Neural progenitor cell (in vitro differentiated cells): ENCODE measurements at regions not wholly inside any gene's neighbourhood (a gene's known extent, or its start where the extent isn't known, plus 50 kb on each side); places are given as distances from the start of the nearest gene placed in this dataset.

ENCODE experiments used
- DNase-seq: peaks from one replicate; pipeline ENCODE4 v3.0.0-alpha.2; 2016; ENCODE audit warnings: low spot score
- H2AFZ ChIP-seq: fragments of 200-600 bp; sonication (generic); replicated peaks from 2 replicates; pipeline ENCODE4 v1.6.1; 2016; ENCODE audit warnings: antibody characterized with exemption
- H3F3A ChIP-seq: fragments of 200-600 bp; sonication (generic); 2 replicates; pipeline ENCODE4 v1.6.1; 2016; ENCODE audit warnings: antibody characterized with exemption, low read depth
- H3K27ac ChIP-seq: fragments of 200-600 bp; sonication (generic); 2 replicates; pipeline ENCODE4 v1.5.1; 2016; ENCODE audit warnings: mild to moderate bottlenecking
- H3K27me3 ChIP-seq: fragments of 200-600 bp; sonication (generic); 2 replicates; pipeline ENCODE4 v1.6.1; 2016; ENCODE audit warnings: mild to moderate bottlenecking, moderate library complexity
- H3K36me3 ChIP-seq: fragments of 200-600 bp; sonication (generic); 2 replicates; pipeline ENCODE4 v1.5.1; 2016
- H3K4me1 ChIP-seq: fragments of 200-600 bp; sonication (generic); 2 replicates; pipeline ENCODE4 v1.6.1; 2016; ENCODE audit warnings: mixed run types
- H3K4me2 ChIP-seq: fragments of 200-600 bp; sonication (generic); 2 replicates; pipeline ENCODE4 v1.6.1; 2016
- H3K4me3 ChIP-seq: fragments of 200-600 bp; sonication (generic); 2 replicates; pipeline ENCODE4 v1.5.1; 2016
- H3K79me2 ChIP-seq: fragments of 200-600 bp; sonication (generic); 2 replicates; pipeline ENCODE4 v1.6.1; 2016; ENCODE audit warnings: low read depth
- H3K9ac ChIP-seq: fragments of 200-600 bp; sonication (generic); 2 replicates; pipeline ENCODE4 v1.6.1; 2016
- H3K9me3 ChIP-seq: fragments of 200-600 bp; sonication (generic); 2 replicates; pipeline ENCODE4 v1.5.1; 2016; ENCODE audit warnings: low read depth
- H4K20me1 ChIP-seq: fragments of 200-600 bp; sonication (generic); 2 replicates; pipeline ENCODE4 v1.6.1; 2016; ENCODE audit warnings: low read depth
- H3K27ac Mint-ChIP-seq: 3 replicates; pipeline ENCODE4 v1.8.0; 2021; ENCODE audit warnings: mixed read lengths
- H3K27me3 Mint-ChIP-seq: 2 replicates; pipeline ENCODE4 v1.8.0; 2022; ENCODE audit warnings: low read depth, mild to moderate bottlenecking, inconsistent platforms, moderate library complexity, mixed read lengths; ENCODE audit not compliant: insufficient read depth
- H3K36me3 Mint-ChIP-seq: 3 replicates; pipeline ENCODE4 v1.8.0; 2021; ENCODE audit warnings: mixed read lengths
- H3K4me1 Mint-ChIP-seq: 3 replicates; pipeline ENCODE4 v1.8.0; 2021; ENCODE audit warnings: mixed read lengths
- H3K4me3 Mint-ChIP-seq: 3 replicates; pipeline ENCODE4 v1.8.0; 2021; ENCODE audit warnings: mild to moderate bottlenecking, moderate library complexity, mixed read lengths
- H3K9me3 Mint-ChIP-seq: 3 replicates; pipeline ENCODE4 v1.8.0; 2020; ENCODE audit warnings: mixed read lengths
- EZH2 ChIP-seq: fragments of 200-600 bp; sonication (generic); IDR thresholded peaks from 2 replicates; pipeline ENCODE4 v1.6.1; 2017; ENCODE audit warnings: antibody characterized with exemption, mild to moderate bottlenecking, moderate library complexity
- EZH2phosphoT487 ChIP-seq: fragments of 200-600 bp; sonication (generic); IDR thresholded peaks from 2 replicates; pipeline ENCODE4 v1.6.1; 2017; ENCODE audit warnings: antibody characterized with exemption
- TF ChIP-seq, protein P1 (sequence below): fragments of 200-600 bp; sonication (generic); IDR thresholded peaks from 2 replicates; pipeline ENCODE4 v1.5.1; 2017; ENCODE audit warnings: antibody characterized with exemption, mild to moderate bottlenecking

DNA sequence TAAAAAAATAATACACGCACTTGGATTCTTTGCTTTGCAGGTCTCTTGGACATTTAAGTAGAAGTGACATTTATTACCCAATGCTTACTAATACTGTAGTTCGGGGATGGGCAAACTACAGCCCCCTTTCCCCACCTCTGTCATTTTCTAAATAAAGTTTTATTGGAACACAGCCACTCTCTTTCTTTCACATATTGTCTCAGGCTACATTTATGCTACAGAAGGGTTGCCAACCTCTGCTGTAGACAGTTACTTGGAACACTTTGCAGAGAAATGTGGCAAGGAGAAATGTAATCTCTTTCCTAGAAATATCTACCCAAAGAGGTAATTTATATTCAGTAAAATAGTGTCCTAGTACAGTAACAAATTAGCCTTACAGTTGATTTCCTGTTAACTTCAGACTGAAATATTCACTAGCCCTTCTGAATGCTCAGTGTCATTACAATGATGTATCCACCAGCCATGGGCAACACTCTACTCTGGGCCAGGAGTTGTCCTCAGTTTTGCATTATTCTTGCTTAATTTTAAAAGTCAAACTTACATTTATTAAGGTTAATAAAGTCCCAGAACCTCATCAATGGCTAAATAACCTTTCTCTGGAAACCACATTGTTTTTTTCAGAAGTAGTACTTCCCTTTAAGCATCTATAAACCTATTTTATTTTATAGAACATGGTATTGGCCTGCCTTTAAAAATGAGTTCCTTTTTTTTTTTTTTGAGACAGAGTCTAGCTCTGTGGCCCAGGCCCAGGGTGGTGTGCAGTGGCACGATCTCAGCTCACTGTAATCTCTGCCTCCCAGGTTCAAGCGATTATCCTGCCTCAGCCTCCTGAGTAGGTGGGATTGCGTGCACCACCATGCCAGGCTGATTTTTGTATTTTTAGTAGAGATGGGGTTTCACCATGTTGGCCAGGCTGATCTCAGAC, 269.6 kb upstream of the AMIGO2 start:
- Mint-ChIP-seq H3K27me3 (peaks cover 2% of the 10 kb centered on the region), H3K4me1 (no peaks in the 10 kb centered on the region), H3K36me3 (no peaks in the 10 kb centered on the region), H3K27ac (no peak overlapping the region), H3K9me3 (no peaks in the 10 kb centered on the region), H3K4me3 (no peak overlapping the region)
- TF ChIP-seq, protein P1, sequence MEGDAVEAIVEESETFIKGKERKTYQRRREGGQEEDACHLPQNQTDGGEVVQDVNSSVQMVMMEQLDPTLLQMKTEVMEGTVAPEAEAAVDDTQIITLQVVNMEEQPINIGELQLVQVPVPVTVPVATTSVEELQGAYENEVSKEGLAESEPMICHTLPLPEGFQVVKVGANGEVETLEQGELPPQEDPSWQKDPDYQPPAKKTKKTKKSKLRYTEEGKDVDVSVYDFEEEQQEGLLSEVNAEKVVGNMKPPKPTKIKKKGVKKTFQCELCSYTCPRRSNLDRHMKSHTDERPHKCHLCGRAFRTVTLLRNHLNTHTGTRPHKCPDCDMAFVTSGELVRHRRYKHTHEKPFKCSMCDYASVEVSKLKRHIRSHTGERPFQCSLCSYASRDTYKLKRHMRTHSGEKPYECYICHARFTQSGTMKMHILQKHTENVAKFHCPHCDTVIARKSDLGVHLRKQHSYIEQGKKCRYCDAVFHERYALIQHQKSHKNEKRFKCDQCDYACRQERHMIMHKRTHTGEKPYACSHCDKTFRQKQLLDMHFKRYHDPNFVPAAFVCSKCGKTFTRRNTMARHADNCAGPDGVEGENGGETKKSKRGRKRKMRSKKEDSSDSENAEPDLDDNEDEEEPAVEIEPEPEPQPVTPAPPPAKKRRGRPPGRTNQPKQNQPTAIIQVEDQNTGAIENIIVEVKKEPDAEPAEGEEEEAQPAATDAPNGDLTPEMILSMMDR, result no peak
- TF ChIP-seq EZH2phosphoT487, result no peak
- no peak for TF ChIP-seq EZH2
- Histone ChIP-seq H4K20me1 (no peaks in the 10 kb centered on the region), H3K27ac (no peak overlapping the region), H3K9ac (no peak overlapping the region), H3K4me3 (no peak overlapping the region), H3K27me3 (no peaks in the 10 kb centered on the region), H3K36me3 (no peaks in the 10 kb centered on the region), H3K4me1 (no peaks in the 10 kb centered on the region), H3F3A (no peaks in the 10 kb centered on the region), H3K4me2 (no peak overlapping the region), H3K9me3 (no peaks in the 10 kb centered on the region), H2AFZ (no peak overlapping the region), H3K79me2 (no peaks in the 10 kb centered on the region)
- no peak for DNase-seq

DNA sequence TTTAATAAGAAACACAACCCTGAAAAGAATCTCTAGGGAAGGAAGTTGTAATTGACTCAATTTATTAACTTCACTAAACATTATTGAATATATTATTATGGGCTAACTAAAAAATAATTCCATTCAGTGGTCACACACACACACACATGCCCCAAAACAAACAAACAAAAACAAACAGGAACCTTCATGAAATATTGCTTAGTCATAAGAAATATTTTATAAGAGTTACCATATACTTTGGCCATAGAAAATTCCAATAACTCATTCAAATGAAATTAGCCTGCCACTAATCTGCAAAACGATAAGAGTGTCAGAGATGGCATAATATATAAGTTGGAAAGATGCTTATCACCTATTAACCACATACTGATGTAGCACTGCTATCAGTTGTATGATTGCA, 268.4 kb upstream of the AMIGO2 start:
- H3K4me3 Mint-ChIP-seq, result no peak overlapping the region
- Histone ChIP-seq H3K36me3 (no peaks in the 10 kb centered on the region), H4K20me1 (no peaks in the 10 kb centered on the region)

DNA sequence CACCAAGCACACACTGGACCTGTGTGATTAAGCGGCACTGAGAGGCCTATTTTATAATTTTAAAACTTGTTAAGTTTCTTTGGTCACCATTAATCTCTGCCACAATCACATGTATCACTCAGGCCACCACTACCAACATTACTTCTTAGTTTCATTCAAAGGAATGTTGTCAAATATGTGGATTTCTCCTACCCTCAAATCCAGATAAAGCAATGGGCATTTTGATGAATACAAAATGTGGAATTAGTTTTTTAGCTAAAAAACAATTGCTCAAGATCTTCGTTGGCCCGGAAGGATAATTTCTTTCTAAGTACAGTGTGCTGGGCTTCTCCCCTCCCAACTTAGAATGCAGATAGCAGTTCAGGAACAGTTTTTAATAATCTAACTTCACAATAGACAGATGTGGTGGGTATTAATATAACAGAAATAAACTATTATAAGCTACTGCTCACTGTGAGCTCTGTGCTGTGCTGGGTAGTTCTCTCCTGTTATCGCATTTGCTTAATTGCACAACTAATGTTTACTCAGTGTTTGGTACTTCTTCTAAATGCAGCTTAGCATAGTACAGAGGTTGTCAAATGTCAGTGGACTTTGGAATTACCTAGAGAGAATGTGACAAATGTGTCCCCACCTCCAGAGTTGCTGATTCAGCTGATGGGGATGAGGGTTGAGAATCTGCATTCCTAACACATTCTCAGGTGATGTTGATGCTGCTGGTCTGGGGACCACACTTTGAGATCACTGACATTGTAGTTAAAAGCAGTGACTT, 266.7 kb upstream of the AMIGO2 start:
- Histone ChIP-seq H2AFZ (no peak overlapping the region), H4K20me1 (no peaks in the 10 kb centered on the region), H3K79me2 (no peaks in the 10 kb centered on the region), H3F3A (no peaks in the 10 kb centered on the region), H3K9me3 (no peaks in the 10 kb centered on the region), H3K4me3 (no peak overlapping the region), H3K36me3 (no peaks in the 10 kb centered on the region), H3K27me3 (no peaks in the 10 kb centered on the region), H3K9ac (no peak overlapping the region), H3K4me1 (no peaks in the 10 kb centered on the region), H3K27ac (no peak overlapping the region), H3K4me2 (no peak overlapping the region)
- TF ChIP-seq EZH2, result no peak
- TF ChIP-seq EZH2phosphoT487, result no peak
- TF ChIP-seq, protein P1, result no peak
- H3K9me3 Mint-ChIP-seq, result no peaks in the 10 kb centered on the region
- H3K4me3 Mint-ChIP-seq, result no peak overlapping the region
- no peaks in the 10 kb centered on the region for H3K4me1 Mint-ChIP-seq
- peaks cover 2% of the 10 kb centered on the region for H3K27me3 Mint-ChIP-seq
- no peak for DNase-seq
- H3K36me3 Mint-ChIP-seq, result no peaks in the 10 kb centered on the region
- H3K27ac Mint-ChIP-seq, result no peak overlapping the region

More for the DNA sequence above, 268.4 kb upstream of the AMIGO2 start:
- Histone ChIP-seq H3F3A (no peaks in the 10 kb centered on the region), H3K4me2 (no peak overlapping the region), H3K9ac (no peak overlapping the region), H2AFZ (no peak overlapping the region), H3K27ac (no peak overlapping the region), H3K9me3 (no peaks in the 10 kb centered on the region), H3K4me3 (no peak overlapping the region), H3K79me2 (no peaks in the 10 kb centered on the region), H3K4me1 (no peaks in the 10 kb centered on the region), H3K27me3 (no peaks in the 10 kb centered on the region)
- no peak overlapping the region for H3K27ac Mint-ChIP-seq
- H3K4me1 Mint-ChIP-seq, result no peaks in the 10 kb centered on the region
- no peak for DNase-seq
- H3K9me3 Mint-ChIP-seq, result no peaks in the 10 kb centered on the region
- H3K27me3 Mint-ChIP-seq, result peaks cover 2% of the 10 kb centered on the region
- TF ChIP-seq, protein P1, result no peak
- no peak for TF ChIP-seq EZH2
- TF ChIP-seq EZH2phosphoT487, result no peak
- no peaks in the 10 kb centered on the region for H3K36me3 Mint-ChIP-seq
